OCI-LY7 (cell line): ENCODE measurements at regions not wholly inside any gene's neighbourhood (a gene's known extent, or its start where the extent isn't known, plus 50 kb on each side); places are given as distances from the start of the nearest gene placed in this dataset.

Experiments
- BruUV-seq: library from RNA; stranded (reverse); fragments of 400-500 nt; replicated peaks from 2 replicates; lab custom pipeline; 2021; lab: Mats Ljungman, UMichigan
- CTCF ChIA-PET: fragments of 300-600 bp; sonication (Branson Sonifier 250); formaldehyde crosslinking; loops from one replicate; lab custom pipeline; 2022; ENCODE audit warnings: antibody characterized with exemption; ENCODE audit not compliant: unreplicated experiment; lab: Charles Lee
- POLR2A ChIA-PET: fragments of 300-600 bp; sonication (Branson Sonifier 250); formaldehyde crosslinking; loops from one replicate; lab custom pipeline; 2022; ENCODE audit warnings: antibody characterized with exemption; lab: Charles Lee
- DNase-seq: peaks from one replicate; pipeline ENCODE4 v3.0.0-alpha.2; 2015; ENCODE audit warnings: low spot score
- H2AFZ ChIP-seq: fragments of 200-600 bp; sonication (generic), shearing (Covaris generic); 2 replicates; pipeline ENCODE4 v1.6.1; 2014; ENCODE audit warnings: mild to moderate bottlenecking, antibody characterized with exemption, low read length, moderate library complexity
- H3K27ac ChIP-seq: fragments of 200-600 bp; sonication (generic); 2 replicates; pipeline ENCODE4 v1.5.1; 2014; ENCODE audit warnings: mixed run types, low read depth, mild to moderate bottlenecking, moderate library complexity, low read length, inconsistent platforms; ENCODE audit not compliant: poor library complexity, severe bottlenecking
- H3K36me3 ChIP-seq: fragments of 200-600 bp; sonication (generic); 2 replicates; pipeline ENCODE4 v1.6.1; 2014; ENCODE audit warnings: mild to moderate bottlenecking, antibody characterized with exemption, low read length, moderate library complexity, mixed read lengths; ENCODE audit not compliant: insufficient read depth
- H3K4me1 ChIP-seq: fragments of 200-600 bp; sonication (generic); 2 replicates; pipeline ENCODE4 v1.5.1; 2014; ENCODE audit warnings: mild to moderate bottlenecking, low read length; ENCODE audit not compliant: insufficient read depth, poor library complexity, severe bottlenecking
- H3K4me2 ChIP-seq: fragments of 200-600 bp; sonication (generic); 2 replicates; pipeline ENCODE4 v1.6.1; 2014; ENCODE audit warnings: mild to moderate bottlenecking, low read length
- H3K4me3 ChIP-seq: fragments of 200-600 bp; sonication (generic); 2 replicates; pipeline ENCODE4 v1.5.1; 2014; ENCODE audit warnings: mild to moderate bottlenecking, low read depth, low read length; ENCODE audit not compliant: poor library complexity, severe bottlenecking
- H3K79me2 ChIP-seq: fragments of 200-600 bp; sonication (generic); 2 replicates; pipeline ENCODE4 v1.6.1; 2016; ENCODE audit warnings: low read depth, mild to moderate bottlenecking, low read length, moderate library complexity, mixed read lengths; ENCODE audit not compliant: insufficient read depth
- H3K9me2 ChIP-seq: fragments of 200-600 bp; sonication (generic); 2 replicates; pipeline ENCODE4 v1.6.1; 2016; ENCODE audit warnings: mild to moderate bottlenecking, low read length, mixed read lengths; ENCODE audit not compliant: insufficient read depth
- H3K9me3 ChIP-seq: fragments of 200-600 bp; sonication (generic); 2 replicates; pipeline ENCODE4 v1.6.1; 2014; ENCODE audit warnings: mild to moderate bottlenecking, mixed run types, low read length, mixed read lengths
- H4K20me1 ChIP-seq: fragments of 200-600 bp; sonication (generic); 2 replicates; pipeline ENCODE4 v1.6.1; 2014; ENCODE audit warnings: mild to moderate bottlenecking, antibody characterized with exemption, low read length, moderate library complexity, mixed read lengths; ENCODE audit not compliant: insufficient read depth
- EZH2phosphoT487 ChIP-seq: fragments of 200-600 bp; sonication (generic); IDR thresholded peaks from 2 replicates; pipeline ENCODE4 v1.6.1; 2018; ENCODE audit warnings: low read depth, borderline replicate concordance, mild to moderate bottlenecking, mixed run types, antibody characterized with exemption, low read length, moderate library complexity, mixed read lengths
- intact Hi-C: fragments of 100-400 bp; cut with micrococcal nuclease; formaldehyde crosslinking; loops from one replicate; pipeline ENCODE4 v1.10.0; 2022; ENCODE audit not compliant: unreplicated experiment
- TF ChIP-seq, protein P1 (sequence below): fragments of 200-600 bp; sonication (generic); conservative IDR thresholded peaks from 2 replicates; pipeline ENCODE4 v1.5.1; 2014; ENCODE audit warnings: mild to moderate bottlenecking, antibody characterized with exemption, low read length, moderate library complexity, mixed read lengths

DNA sequence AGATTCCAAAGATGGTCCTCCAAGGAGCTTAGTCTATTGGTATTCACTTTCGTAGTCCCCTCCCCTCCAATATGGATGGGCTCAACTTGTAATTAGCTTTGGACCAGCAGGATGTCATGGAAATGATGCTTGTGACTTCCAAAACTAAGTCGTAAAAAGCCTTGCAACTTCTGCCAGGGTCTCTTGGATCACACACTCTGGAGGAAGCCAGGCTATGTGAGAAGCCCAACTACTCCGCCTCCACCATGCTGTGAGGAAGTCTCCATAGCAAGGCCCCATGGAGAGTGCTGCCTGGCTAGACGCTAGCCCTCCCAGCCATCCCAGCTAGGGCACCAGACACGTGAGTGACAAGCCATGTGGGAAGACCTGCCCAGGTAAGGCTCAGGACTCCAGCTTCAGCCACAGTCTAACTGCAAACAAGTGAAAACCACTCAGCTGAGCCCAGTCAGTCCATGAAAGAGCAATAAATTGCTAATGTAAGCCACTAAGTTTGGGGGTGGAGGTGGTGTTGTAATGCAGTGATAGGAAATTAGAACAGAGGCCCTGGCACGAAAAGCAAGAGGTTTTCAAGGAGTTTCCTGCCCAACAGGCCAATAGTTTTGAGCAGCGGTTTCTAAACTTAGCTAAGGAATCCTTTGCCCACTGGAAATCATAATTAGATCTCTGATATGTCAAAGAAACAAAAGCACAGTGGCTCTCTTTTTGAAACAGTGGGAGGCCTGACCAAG, 77.5 kb upstream of the GLI2 start:
- Histone ChIP-seq H3K9me3 (no peaks in the 10 kb centered on the region), H3K4me2 (no peak overlapping the region), H3K4me3 (no peak overlapping the region), H4K20me1 (no peaks in the 10 kb centered on the region), H2AFZ (no peak overlapping the region), H3K27ac (no peak overlapping the region), H3K79me2 (no peaks in the 10 kb centered on the region), H3K4me1 (no peaks in the 10 kb centered on the region), H3K36me3 (no peaks in the 10 kb centered on the region), H3K9me2 (no peaks in the 10 kb centered on the region)
- ChIA-PET POLR2A (interaction anchor here (0.6 to 0.7 kb wide), 2 partner anchors 33 to 287 kb away, joined by 3 read pairs; no protein-coding TSS in a partner anchor), CTCF (no interaction called here)
- no peak for TF ChIP-seq EZH2phosphoT487
- TF ChIP-seq, protein P1, sequence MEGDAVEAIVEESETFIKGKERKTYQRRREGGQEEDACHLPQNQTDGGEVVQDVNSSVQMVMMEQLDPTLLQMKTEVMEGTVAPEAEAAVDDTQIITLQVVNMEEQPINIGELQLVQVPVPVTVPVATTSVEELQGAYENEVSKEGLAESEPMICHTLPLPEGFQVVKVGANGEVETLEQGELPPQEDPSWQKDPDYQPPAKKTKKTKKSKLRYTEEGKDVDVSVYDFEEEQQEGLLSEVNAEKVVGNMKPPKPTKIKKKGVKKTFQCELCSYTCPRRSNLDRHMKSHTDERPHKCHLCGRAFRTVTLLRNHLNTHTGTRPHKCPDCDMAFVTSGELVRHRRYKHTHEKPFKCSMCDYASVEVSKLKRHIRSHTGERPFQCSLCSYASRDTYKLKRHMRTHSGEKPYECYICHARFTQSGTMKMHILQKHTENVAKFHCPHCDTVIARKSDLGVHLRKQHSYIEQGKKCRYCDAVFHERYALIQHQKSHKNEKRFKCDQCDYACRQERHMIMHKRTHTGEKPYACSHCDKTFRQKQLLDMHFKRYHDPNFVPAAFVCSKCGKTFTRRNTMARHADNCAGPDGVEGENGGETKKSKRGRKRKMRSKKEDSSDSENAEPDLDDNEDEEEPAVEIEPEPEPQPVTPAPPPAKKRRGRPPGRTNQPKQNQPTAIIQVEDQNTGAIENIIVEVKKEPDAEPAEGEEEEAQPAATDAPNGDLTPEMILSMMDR: no peak
- no TSS peak for BruUV-seq
- no peak for DNase-seq
- intact Hi-C loops: no loop called here

DNA sequence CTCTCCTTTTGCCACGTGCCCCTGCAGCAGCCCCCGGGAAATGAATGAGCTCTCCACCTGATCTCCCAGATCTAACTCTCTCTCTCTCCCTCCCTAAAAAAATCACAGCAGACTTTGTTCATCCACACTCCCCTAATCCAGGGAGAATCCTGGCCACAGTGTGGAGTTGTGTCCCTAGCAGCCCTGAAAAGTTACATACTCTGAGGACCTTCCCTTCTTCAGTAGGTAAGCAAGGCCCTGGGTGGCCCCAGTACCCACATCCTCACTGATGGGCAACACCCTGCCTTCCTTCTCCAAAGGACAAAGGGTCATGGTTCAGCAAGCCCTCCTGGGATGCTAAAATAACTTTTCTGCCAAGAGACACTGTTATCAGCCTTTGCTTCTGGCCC, 76.9 kb upstream of the GLI2 start:
- no peaks in the 10 kb centered on the region for H4K20me1 ChIP-seq
- no peak overlapping the region for H3K4me2 ChIP-seq
- no peaks in the 10 kb centered on the region for H3K36me3 ChIP-seq
- no peaks in the 10 kb centered on the region for H3K9me3 ChIP-seq
- no peaks in the 10 kb centered on the region for H3K4me1 ChIP-seq
- no peaks in the 10 kb centered on the region for H3K79me2 ChIP-seq
- BruUV-seq: no TSS peak
- no peak overlapping the region for H3K4me3 ChIP-seq
- ChIA-PET CTCF (no interaction called here), POLR2A (interaction anchor here (0.7 to 1.1 kb wide), 2 partner anchors 18 to 287 kb away, joined by 3 read pairs; no protein-coding TSS in a partner anchor)
- H2AFZ ChIP-seq: no peak overlapping the region
- intact Hi-C loops: no loop called here
- TF ChIP-seq EZH2phosphoT487: no peak
- TF ChIP-seq, protein P1: no peak
- no peak overlapping the region for H3K27ac ChIP-seq
- H3K9me2 ChIP-seq: no peaks in the 10 kb centered on the region
- DNase-seq: no peak

DNA sequence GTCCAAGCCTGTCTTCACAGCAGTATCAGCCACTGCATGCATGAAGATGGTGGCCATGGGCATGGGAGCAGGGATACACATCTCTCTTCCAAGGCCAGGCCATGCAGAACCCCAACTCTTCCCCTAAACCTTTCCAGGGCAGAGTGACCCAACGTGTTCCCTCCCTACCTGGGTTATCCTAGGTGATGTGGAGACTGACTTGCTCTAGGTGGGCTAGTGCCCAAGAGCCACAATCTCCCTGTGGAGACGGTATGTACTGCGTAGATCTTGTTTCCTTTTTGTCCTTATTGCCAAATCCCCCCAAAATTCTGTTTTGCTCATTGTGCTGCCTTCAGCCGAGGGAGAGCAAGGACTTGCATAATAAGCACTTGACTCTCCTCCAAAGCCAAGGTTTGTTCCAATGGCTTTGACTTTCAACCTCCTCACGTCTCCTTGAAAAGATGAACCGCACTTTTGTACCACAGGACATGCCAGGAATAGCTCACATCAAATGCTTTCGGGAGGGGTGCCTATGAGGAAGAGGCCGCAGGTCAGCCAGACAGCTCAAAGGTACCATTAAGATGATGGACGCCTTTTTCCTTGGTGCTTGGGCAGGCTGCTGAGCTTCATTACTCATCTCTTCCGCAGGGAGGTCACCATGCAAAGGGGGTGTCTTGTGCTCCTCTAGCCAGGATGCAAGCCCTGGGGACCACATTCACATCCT, 76.2 kb upstream of the GLI2 start:
- H3K4me3 ChIP-seq: no peak overlapping the region
- H3K79me2 ChIP-seq: no peaks in the 10 kb centered on the region
- CTCF ChIA-PET: no interaction called here
- DNase-seq: no peak
- H3K9me2 ChIP-seq: no peaks in the 10 kb centered on the region
- no peak overlapping the region for H3K4me2 ChIP-seq
- POLR2A ChIA-PET: interaction anchor here (1.1 kb wide), 1 partner anchor 19 kb away, joined by 3 read pairs; no protein-coding TSS in a partner anchor
- TF ChIP-seq, protein P1: no peak
- TF ChIP-seq EZH2phosphoT487: no peak
- H3K27ac ChIP-seq: no peak overlapping the region
- no peaks in the 10 kb centered on the region for H3K36me3 ChIP-seq
- no peak overlapping the region for H2AFZ ChIP-seq
- H3K4me1 ChIP-seq: no peaks in the 10 kb centered on the region
- H3K9me3 ChIP-seq: no peaks in the 10 kb centered on the region
- no TSS peak for BruUV-seq
- no peaks in the 10 kb centered on the region for H4K20me1 ChIP-seq
- intact Hi-C loops: no loop called here
